Umbilical cord (tissue), 1 donor: ENCODE measurements at regions not wholly inside any gene's neighbourhood (a gene's known extent, or its start where the extent isn't known, plus 50 kb on each side); places are given as distances from the start of the nearest gene placed in this dataset.

Experiments used
- DNase-seq: peaks from one replicate; pipeline ENCODE4 v3.0.0-alpha.2; 2015; ENCODE audit warnings: low spot score

- no peak for DNase-seq
Observed at GRCh38 chr7:11294218-11294617, 320.5 kb downstream of the PHF14 start.

GRCh38 chr7:11294965-11295364, 321.3 kb downstream of the PHF14 start:
- no peak for DNase-seq

DNA sequence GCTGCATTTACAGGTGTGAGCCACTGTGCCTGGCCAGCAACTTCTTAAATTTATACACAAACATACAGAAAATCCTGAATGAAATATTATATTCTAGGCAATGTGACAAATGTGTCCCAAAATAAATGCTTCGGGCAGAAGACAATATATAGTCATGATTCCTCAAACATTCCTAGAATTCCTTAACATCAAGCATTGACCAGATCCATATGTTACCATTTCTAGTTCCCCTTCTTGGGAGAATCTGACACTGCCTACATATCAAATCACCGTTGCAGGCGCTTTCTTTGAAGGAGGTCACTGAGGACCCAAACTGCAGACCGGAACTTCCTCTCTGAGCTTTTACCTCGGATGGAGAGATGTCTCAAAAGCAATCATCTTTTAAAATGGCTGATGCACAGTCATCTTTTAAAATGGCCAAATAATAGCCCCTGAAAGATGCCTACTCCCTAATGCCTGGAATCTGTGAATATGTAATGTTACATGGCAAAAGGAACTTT, 323.5 kb downstream of the PHF14 start:
- no peak for DNase-seq

- DNase-seq, result no peak
Observed at GRCh38 chr7:11297764-11298163, 324.1 kb downstream of the PHF14 start.

DNA sequence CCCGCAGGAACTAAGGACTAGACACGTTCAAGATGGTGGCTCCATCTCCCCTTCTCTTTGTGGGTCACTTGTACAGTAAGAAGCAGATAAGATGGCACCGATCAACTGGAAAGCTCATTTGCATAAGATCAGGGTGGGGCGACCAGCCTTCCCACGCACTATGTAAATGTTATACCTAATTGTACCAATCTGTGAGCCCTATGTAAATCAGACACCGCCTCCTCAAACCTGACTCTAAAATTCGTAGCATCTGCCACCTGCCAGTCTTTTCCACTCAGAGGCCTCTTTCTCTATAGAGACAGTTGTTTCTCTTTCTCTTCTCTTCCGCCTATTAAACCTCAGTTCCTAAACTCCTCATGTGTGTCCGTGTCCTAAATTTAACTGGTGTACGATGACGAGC, 324.5 kb downstream of the PHF14 start:
- DNase-seq, result no peak

DNA sequence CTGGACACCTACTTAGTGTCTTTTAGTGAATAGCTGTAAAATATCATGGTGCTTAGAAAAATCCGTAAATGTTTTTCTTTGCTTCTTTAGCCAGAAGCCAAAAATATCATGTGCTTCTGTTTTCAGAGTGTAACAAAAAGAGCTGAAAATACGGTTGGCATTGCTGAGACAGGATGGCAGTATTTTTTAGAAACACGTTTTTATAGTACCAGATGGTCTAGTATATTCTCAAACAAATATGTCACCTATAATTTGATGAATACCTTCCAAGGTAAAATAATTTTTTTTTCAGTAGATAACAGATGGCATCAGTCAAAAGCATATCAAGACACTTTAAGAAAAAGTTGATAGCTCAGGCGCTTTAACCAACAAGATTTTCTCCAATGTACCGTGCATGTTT, 326.6 kb downstream of the PHF14 start:
- no peak for DNase-seq

DNA sequence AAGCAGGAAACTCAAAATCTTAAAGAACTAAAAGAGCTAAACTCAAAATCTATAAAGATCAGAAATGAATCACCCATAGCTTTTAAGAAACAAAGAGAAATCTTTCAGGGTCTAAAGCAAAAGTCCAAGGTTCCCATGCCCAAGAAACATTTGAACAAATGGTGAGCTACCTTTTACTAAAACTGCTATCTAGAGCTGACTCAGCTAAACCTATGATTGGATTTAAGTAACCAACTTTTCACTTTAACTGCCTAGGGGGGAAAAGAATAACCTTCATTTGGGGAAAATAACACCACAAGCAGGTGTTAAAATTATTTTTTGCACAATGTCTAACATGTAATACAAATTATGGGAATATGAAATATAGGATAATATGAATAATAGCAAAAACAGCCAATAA, 328.4 kb downstream of the PHF14 start:
- no peak for DNase-seq

DNA sequence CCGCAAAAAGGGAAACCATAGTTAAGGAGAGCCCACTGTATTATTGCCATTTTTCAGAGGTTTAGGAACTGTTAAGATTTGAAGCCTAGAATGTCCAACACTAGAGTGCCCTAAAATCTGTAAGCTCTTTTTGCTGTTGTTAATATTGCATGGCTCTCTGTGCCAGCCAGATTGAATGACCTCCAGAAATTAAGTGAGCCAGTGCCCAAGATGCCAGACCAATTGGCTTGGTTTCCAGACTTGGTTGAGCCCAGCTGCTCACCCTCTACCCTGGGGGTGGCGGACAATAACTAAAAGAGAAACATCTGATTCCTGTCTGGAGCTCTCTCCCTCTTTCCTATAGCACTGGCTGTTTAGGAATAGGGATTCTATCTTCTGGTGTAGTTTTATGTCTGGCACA, 340.1 kb downstream of the PHF14 start:
- no peak for DNase-seq

- no peak for DNase-seq
Observed at GRCh38 chr7:11315666-11316258, 342.1 kb downstream of the PHF14 start.

DNA sequence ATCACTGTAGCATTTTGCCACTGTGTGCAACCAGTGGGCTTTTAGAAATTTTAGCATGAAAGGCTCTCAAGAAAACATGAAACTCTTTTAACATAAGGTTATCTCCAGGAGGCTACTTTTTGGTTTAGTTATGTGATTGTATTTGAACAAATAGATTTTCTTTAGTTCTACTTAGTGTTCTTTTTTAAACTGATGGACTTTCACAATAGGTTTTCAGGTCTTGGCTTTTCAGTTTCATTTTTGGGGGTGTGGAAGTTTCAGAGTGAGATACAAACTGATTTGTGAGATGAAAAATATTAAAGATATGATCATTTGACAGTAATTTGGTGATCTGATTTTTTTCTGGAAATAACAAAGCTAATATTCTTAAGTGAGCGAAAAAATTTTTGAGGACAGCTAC, 344.1 kb downstream of the PHF14 start:
- no peak for DNase-seq

DNA sequence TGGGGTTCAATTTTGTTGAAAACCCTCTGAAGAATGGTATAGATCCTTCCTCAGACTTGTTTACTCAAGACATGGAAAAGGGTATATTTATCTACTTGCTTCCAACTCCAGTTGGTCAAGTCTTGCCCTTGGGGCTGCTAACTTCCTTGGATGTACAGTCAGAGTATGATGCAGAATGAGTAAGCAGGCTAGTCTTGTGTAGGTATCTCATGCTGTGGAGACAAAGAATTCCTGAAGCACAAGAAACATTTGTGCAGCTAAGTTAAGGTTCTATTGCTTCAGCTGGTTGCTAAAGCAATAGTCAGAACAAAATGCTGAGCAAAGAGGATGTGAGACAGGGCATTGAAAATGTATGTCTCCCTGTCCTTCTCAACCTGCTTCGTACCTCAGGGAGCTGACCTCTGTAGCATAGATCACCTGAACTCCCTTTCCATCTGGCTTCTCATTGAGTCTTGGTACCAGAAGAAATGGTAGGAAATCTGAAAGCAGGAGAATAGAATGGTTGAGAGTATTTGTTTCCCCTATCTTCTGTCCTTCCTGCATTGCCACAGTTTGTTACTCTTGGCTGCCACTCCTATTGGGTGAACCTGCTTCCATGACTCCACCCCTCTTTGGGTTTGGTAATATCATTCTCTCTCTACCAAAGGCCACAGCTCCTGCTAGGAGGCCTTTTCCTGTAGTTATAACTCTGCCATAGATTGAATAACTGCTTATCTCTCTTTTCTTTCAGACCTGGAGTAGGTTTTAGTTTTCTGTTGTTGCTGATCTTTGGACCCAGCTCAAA, 346.0 kb downstream of the PHF14 start:
- no peak for DNase-seq
